GM18502 (cell line): ENCODE measurements at regions not wholly inside any gene's neighbourhood (a gene's known extent, or its start where the extent isn't known, plus 50 kb on each side); places are given as distances from the start of the nearest gene placed in this dataset.
"Not testable (repeated sequence)": the region's sequence is repeated elsewhere in the genome, so short reads cannot be mapped to it uniquely, and the experiment has no call there.

Experiments used
- ATAC-seq: cut with Tn5 transposase; IDR thresholded peaks from one replicate; pipeline ENCODE4 v1.9.1; 2021; ENCODE audit warnings: mild to moderate bottlenecking; ENCODE audit not compliant: unreplicated experiment, poor library complexity

DNA sequence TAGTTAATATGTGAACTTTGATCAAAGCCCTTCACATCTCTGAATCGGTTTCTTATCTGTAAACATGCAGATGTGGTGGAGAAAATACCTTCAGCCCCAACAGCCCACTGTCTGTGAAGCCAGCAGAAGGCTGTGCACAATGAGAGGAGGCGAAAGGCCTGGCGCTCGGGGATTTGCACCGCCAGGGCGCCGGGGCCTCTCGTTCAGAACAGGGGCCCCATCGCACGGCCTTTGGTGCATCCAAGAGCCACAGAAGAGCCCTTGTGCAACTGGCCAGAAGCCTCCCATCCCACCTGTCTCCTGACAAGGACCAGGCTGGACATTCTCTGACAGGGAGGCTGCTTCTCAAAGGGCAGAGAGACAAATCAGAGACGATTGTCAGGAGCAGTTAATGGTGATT is 407.2 kb upstream of the MYT1L start:
- ATAC-seq: no peak

- no peak for ATAC-seq
Measured at GRCh38 chr2:2735041-2735440, 404.0 kb upstream of the MYT1L start.

DNA sequence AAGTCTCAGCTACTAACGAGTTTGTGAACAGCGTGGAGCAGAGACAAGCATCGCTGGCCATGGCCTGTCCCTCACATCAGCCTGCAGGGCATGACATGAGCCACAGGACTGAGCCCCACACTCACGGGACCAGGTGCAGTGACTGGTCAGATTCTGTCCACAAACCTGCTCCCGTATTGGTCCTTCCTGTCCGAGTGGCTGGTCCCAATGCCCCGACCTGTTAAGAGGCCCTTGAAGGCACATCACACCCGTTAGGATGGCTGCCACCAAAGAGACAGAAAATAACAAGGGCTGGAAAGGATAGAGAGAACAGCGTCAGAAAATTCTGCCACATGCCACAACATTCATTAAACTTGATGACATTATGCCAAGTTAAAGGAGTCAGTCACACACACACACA is 403.2 kb upstream of the MYT1L start:
- ATAC-seq: no peak

GRCh38 chr2:2733818-2734217 is 402.7 kb upstream of the MYT1L start:
- no peak for ATAC-seq

GRCh38 chr2:2732331-2733119 is 401.4 kb upstream of the MYT1L start:
- no peak for ATAC-seq

DNA sequence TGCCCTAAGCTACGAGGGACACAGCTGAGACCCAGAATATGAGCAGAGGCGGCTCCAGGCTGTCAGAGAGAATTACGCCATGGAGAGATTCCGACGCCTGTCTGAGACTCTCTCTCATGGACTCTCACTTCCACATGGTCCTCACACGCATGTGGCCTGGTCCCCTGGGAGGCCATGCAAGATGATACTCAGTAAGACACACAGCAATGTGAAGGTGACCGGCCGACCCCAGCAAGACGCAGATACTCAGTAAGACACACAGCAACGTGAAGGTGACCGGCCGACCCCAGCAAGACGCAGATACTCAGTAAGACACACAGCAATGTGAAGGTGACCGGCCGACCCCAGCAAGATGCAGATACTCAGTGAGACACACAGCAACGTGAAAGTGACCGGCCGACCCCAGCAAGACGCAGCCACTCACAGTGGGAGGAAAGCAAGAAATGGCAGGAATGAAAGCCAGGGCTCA is 400.8 kb upstream of the MYT1L start:
- ATAC-seq: no peak

DNA sequence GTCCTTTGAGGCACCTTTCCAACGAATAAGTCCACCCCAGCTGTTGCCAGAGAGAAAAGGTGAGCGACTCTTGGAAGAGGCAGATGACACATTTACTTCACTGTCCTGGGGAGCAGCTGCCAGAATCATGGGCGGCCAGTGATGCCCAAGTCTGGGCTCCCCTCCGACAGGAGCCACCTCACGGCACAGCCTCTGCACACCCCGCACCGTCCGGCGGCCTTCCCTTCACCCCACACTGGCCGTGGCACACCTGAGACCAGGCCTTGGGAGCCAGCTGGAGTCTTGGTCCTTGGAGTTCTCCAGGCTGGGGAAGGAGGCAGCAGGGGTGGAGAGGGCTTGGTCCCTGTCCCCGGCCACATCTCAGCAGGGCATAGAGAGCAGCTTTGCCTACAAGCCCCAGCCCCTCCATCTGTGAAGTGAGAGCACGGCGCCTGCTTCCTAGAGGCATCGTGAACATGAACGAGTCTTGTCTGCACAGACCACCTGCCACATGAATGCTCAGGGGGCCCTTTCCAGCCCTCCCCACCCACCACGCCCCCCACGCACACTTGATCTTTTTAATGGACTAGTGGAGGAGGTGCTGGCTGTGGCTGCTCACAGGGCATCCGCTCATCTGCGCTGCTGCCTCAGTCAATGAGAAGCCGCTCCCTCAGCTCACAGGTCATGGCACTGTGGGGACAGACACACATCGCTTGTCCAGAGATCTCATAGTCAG is 400.2 kb upstream of the MYT1L start:
- ATAC-seq: no peak

DNA sequence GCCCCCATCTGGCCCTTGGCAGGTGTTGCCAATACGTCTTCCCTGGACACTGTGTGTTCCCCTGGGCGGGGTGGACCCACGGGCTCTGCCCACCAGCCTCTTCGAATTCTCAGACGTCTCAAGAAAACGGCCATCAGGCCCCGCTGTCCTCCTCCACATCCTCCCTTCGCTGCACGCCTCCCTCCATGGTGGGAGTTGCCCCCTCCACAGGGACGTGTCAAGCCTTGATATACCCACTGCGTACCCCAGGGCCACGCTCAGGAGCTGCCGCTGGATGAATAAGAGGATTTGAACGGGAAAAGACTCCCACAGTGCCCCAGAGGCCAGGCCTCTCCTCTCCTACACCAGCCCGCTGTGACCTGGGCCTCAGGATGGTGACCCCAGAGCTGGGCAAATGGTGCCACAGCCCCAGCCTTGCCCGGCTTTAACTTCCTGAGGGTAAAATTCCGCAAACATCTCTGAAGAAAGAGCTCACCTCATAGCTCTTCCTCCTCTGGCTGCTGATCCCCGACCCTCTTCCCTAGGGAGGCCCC is 399.3 kb upstream of the MYT1L start:
- no peak for ATAC-seq

GRCh38 chr2:2729246-2729645 is 398.2 kb upstream of the MYT1L start:
- ATAC-seq: no peak

DNA sequence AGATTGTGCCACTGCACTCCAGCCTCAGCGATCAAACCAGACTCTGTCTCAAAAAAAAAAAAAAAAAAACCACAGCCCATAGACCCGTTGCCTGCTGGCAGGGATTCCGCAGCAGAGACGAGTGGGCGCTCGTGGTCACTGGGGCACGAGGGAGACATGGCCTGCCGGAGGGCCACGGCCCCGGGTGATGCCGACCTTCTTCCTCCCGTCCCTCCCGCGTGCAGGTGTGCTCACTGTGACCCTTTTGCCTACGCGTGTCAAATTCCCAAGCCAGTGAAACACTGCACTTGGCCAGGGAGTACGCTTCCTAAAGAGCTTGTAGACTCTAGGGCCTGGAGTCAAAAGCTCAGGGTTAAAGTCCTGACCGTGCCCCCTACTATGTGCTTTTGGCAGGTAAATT is 397.6 kb upstream of the MYT1L start:
- ATAC-seq: no peak

GRCh38 chr2:2727876-2728511 is 396.9 kb upstream of the MYT1L start:
- no peak for ATAC-seq

GRCh38 chr2:2726163-2726562 is 395.1 kb upstream of the MYT1L start:
- ATAC-seq: no peak

- no peak for ATAC-seq
Measured at GRCh38 chr2:2723064-2723463, 392.0 kb upstream of the MYT1L start.

DNA sequence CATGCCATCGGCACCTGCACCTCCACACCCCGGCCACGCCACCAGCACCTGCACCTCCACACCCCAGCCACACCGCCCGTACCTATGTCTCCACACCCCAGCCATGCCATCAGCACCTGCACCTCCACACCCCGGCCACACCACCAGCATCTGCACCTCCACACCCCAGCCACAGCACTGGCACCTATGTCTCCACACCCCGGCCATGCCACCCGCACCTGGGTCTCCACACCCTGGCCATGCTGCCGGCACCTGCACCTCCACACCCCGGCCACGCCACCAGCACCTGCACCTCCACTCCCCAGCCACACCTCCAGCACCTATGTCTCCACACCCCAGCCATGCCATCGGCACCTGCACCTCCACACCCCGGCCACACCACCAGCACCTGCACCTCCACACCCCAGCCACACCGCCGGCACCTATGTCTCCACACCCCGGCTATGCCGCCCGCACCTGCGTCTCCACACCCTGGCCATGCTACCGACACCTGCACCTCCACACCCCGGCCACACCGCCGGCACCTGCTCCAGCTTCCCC is 390.3 kb upstream of the MYT1L start:
- ATAC-seq: no peak

DNA sequence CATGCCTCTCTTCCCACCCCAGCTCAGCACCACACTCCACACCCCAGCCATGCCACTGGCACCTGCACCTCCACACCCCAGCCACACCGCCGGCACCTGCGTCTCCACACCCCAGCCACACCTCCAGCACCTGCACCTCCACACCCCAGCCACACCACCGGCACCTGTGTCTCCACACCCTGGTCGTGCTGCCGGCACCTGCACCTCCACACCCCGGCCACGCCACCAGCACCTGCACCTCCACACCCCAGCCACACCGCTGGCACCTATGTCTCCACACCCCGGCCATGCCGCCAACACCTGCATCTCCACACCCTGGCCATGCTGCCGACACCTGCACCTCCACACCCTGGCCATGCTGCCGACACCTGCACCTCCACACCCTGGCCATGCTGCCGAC is 389.7 kb upstream of the MYT1L start:
- not testable (repeated sequence) for ATAC-seq

DNA sequence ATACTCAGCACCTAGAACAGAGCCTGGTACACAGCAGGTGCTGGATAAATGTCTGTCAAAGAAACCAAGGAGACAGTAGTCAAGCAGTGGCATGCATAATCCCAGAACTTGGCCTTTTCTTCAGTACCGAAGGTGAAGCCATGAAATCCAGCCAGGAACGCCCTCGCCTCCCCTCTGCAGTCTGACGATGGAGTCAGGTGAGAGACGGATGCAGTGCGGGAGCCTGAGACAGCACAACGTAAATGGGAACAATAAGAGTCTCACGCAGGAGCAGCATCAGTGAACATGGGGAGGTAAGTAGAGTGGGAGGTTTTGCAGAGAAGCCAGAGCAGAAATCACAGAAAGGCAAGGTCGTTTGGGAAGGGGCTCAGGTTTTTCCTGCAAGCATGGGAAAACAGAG is 389.3 kb upstream of the MYT1L start:
- ATAC-seq: no peak

GRCh38 chr2:2719781-2720180 is 388.7 kb upstream of the MYT1L start:
- ATAC-seq: no peak

DNA sequence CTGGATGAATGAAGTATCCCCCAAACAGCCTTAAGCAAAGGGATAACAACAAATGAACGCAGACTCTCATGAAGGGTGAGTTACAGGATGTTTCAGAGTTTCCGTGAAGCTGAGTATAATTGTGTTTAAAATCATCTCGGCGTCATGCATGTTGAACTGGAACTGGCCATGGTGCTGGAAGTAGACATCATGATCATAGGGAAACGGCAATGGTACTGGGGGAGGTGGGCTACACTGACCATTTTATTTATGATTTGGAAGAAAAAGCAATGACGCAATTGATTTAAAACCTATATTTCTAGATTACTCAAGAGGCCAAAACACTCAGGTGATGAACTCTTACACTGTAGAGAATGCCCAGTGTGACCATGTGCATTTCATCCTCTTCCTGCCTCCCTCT is 387.9 kb upstream of the MYT1L start:
- no peak for ATAC-seq

- no peak for ATAC-seq
Measured at GRCh38 chr2:2717406-2717805, 386.3 kb upstream of the MYT1L start.

DNA sequence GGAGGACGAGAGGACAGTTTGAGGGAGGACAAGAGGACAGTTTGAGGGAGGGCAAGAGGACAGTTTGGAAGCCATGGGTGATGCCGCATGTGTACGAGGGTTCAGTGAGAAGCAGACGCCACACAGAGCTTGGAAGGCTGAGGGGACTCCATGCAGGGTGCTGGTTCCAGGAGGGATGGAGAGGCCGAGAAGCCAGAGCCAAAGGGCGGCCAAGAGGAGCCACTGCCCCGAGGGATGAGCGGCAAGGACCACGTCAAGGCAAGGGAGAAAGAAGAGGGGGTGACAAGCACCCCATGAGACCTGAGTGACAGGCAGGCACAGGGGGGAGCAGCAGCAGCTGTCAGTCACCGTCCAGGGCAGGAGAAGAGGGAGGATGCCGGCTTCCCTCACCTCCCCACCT is 385.7 kb upstream of the MYT1L start:
- no peak for ATAC-seq
